ENCODE measurements at regions not wholly inside any gene's neighbourhood (a gene's known extent, or its start where the extent isn't known, plus 50 kb on each side); places are given as distances from the start of the nearest gene placed in this dataset.

DNA sequence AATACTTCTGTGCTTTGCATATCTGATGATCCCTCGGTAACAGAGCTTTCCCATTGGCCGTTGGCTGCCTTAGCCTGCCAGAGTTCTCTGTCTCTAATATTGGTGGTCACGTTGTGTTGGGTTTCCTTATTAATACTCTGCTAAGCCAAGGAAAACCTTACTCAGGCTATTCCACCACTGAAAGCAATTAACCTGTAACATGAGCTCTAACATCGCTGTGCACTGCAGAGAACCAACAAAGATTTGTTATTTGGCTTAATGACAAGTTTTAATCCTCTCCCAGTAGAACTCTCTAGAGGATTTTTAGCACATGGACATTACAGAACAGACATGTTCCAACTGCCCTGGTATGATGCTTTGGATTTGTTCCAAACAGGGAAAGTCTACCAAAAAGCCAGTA, 825.9 kb upstream of the POU3F3 start:
- no peak for DNase-seq

DNA sequence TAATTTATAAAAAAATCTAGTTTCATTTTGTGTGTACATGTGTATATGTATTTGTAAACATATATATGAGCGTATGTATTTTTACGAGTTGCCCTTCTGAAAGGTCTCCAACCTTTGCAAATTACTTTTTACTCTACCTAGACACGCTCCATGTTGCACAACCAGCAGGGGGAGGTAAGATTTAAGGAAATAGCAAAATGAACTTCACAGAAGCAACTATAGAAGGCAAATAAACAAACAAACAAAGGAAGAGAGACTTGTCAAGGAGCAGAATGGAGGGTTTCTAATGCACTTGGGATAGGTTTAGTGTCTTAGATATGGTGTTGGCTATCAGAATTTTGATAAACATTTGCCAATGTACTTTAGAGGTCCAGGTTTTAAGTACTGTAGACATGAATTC, 820.5 kb upstream of the POU3F3 start:
- whole genome bisulfite sequencing, 2 donors: 45 to 50% methylated on average over 3 of the region's 3 CpGs
- DNase-seq: peak in 2 of 3 donors; percentile 20 to 39

More for the DNA sequence above, 825.9 kb upstream of the POU3F3 start:
- H3K4me3 ChIP-seq: no peak overlapping the region
- no peaks in the 10 kb centered on the region for H3K9me3 ChIP-seq (ENCODE audit: control insufficient read depth in 4 of 4, insufficient read depth in 3 of 4, low read length in 3 of 4)
- H3K9ac ChIP-seq (ENCODE audit: insufficient read depth in 1 of 2, low read length in 2 of 2): no peak overlapping the region
- H3K27ac ChIP-seq (ENCODE audit: low read depth in 1 of 2, low read length in 1 of 2): no peak overlapping the region
- no peaks in the 10 kb centered on the region for H3K4me1 ChIP-seq (ENCODE audit: control insufficient read depth in 5 of 5, insufficient read depth in 5 of 5, low read length in 5 of 5)
- H3K36me3 ChIP-seq (ENCODE audit: control insufficient read depth in 4 of 4, insufficient read depth in 4 of 4, low read length in 4 of 4): no peaks in the 10 kb centered on the region
- no peaks in the 10 kb centered on the region for H3K27me3 ChIP-seq (ENCODE audit: control insufficient read depth in 3 of 3, insufficient read depth in 3 of 3, low read length in 2 of 3)
- WGBS, 2 donors: 71 to 75% methylated on average over 4 of the region's 4 CpGs
- TF ChIP-seq, protein P1, sequence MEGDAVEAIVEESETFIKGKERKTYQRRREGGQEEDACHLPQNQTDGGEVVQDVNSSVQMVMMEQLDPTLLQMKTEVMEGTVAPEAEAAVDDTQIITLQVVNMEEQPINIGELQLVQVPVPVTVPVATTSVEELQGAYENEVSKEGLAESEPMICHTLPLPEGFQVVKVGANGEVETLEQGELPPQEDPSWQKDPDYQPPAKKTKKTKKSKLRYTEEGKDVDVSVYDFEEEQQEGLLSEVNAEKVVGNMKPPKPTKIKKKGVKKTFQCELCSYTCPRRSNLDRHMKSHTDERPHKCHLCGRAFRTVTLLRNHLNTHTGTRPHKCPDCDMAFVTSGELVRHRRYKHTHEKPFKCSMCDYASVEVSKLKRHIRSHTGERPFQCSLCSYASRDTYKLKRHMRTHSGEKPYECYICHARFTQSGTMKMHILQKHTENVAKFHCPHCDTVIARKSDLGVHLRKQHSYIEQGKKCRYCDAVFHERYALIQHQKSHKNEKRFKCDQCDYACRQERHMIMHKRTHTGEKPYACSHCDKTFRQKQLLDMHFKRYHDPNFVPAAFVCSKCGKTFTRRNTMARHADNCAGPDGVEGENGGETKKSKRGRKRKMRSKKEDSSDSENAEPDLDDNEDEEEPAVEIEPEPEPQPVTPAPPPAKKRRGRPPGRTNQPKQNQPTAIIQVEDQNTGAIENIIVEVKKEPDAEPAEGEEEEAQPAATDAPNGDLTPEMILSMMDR (IDR thresholded peaks at IDR 0.05; ENCODE audit: control extremely low read depth, extremely low read depth): no peak
- no peak for ATAC-seq (ENCODE audit: insufficient read depth, low FRiP score)

DNA sequence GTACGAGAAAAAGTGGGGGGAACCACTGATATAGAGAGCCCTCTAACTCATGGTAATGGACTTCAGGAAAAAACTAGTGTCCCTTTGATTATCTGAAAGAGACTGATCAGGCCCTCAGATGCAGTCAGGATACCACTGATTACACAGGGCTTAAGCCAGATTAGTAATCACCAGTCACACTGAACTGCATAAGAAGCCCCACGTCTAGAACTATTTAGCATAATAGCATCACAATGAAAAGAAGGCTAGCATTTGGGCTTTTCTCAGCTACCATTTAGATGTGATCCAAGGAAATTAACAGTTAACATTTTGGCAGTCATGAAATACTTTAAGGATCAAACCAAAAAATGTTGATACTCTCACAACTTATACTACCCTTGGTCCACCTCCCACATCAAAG, 813.1 kb upstream of the POU3F3 start:
- TF ChIP-seq, protein P1 (IDR thresholded peaks at IDR 0.05; ENCODE audit: control extremely low read depth, extremely low read depth): no peak
- Histone ChIP-seq H3K9me3 (ENCODE audit: control insufficient read depth in 4 of 4, insufficient read depth in 3 of 4, low read length in 3 of 4) (no peaks in the 10 kb centered on the region), H3K27me3 (ENCODE audit: control insufficient read depth in 3 of 3, insufficient read depth in 3 of 3, low read length in 2 of 3) (no peaks in the 10 kb centered on the region), H3K27ac (ENCODE audit: low read depth in 1 of 2, low read length in 1 of 2) (no peak overlapping the region), H3K4me1 (ENCODE audit: control insufficient read depth in 5 of 5, insufficient read depth in 5 of 5, low read length in 5 of 5) (no peaks in the 10 kb centered on the region), H3K4me3 (no peak overlapping the region), H3K36me3 (ENCODE audit: control insufficient read depth in 4 of 4, insufficient read depth in 4 of 4, low read length in 4 of 4) (no peaks in the 10 kb centered on the region), H3K9ac (ENCODE audit: insufficient read depth in 1 of 2, low read length in 2 of 2) (no peak overlapping the region)
- no peak for DNase-seq
- WGBS, 2 donors: 63 to 71% methylated on average over 2 of the region's 2 CpGs
- no peak for ATAC-seq (ENCODE audit: insufficient read depth, low FRiP score)

More for the DNA sequence above, 820.5 kb upstream of the POU3F3 start:
- H3K36me3 ChIP-seq (ENCODE audit: control insufficient read depth in 4 of 4, insufficient read depth in 4 of 4, low read length in 4 of 4): no peaks in the 10 kb centered on the region
- no peak overlapping the region for H3K27ac ChIP-seq (ENCODE audit: low read depth in 1 of 2, low read length in 1 of 2)
- no peak overlapping the region for H3K9ac ChIP-seq (ENCODE audit: insufficient read depth in 1 of 2, low read length in 2 of 2)
- no peaks in the 10 kb centered on the region for H3K27me3 ChIP-seq (ENCODE audit: control insufficient read depth in 3 of 3, insufficient read depth in 3 of 3, low read length in 2 of 3)
- no peak for ATAC-seq (ENCODE audit: insufficient read depth, low FRiP score)
- no peak overlapping the region for H3K4me3 ChIP-seq
- H3K4me1 ChIP-seq (ENCODE audit: control insufficient read depth in 5 of 5, insufficient read depth in 5 of 5, low read length in 5 of 5): no peaks in the 10 kb centered on the region
- H3K9me3 ChIP-seq (ENCODE audit: control insufficient read depth in 4 of 4, insufficient read depth in 3 of 4, low read length in 3 of 4): no peaks in the 10 kb centered on the region
- TF ChIP-seq, protein P1 (IDR thresholded peaks at IDR 0.05; ENCODE audit: control extremely low read depth, extremely low read depth): no peak

DNA sequence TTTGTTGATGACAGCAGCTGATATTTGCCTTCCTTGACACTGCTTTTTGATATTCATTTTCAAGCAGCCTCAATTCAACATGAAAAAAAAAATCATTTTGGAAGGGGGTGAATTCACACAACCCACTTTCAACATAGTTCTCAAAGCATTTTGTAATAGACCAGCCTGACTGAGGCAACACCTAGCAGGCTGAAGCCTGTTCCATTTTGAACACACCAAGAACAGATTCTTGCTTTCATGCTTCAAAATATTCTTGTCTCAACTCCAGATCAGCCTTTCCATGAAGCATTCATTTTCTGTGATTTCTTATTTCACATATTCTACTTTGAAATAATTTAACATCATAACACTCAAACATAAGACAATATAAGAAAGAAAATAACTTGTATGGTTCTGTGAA, 812.6 kb upstream of the POU3F3 start:
- Histone ChIP-seq H3K36me3 (ENCODE audit: control insufficient read depth in 4 of 4, insufficient read depth in 4 of 4, low read length in 4 of 4) (no peaks in the 10 kb centered on the region), H3K4me3 (no peak overlapping the region), H3K27ac (ENCODE audit: low read depth in 1 of 2, low read length in 1 of 2) (no peak overlapping the region), H3K4me1 (ENCODE audit: control insufficient read depth in 5 of 5, insufficient read depth in 5 of 5, low read length in 5 of 5) (no peaks in the 10 kb centered on the region), H3K9me3 (ENCODE audit: control insufficient read depth in 4 of 4, insufficient read depth in 3 of 4, low read length in 3 of 4) (no peaks in the 10 kb centered on the region), H3K9ac (ENCODE audit: insufficient read depth in 1 of 2, low read length in 2 of 2) (no peak overlapping the region), H3K27me3 (ENCODE audit: control insufficient read depth in 3 of 3, insufficient read depth in 3 of 3, low read length in 2 of 3) (no peaks in the 10 kb centered on the region)
- DNase-seq (no peak), ATAC-seq (ENCODE audit: insufficient read depth, low FRiP score) (no peak)
- TF ChIP-seq, protein P1 (IDR thresholded peaks at IDR 0.05; ENCODE audit: control extremely low read depth, extremely low read depth): no peak
